GM08714 (cell line): ENCODE measurements at regions not wholly inside any gene's neighbourhood (a gene's known extent, or its start where the extent isn't known, plus 50 kb on each side); places are given as distances from the start of the nearest gene placed in this dataset.
"Not testable (repeated sequence)": the region's sequence is repeated elsewhere in the genome, so short reads cannot be mapped to it uniquely, and the experiment has no call there.

Source experiments
- H3K4me3 ChIP-seq: fragments of 200-500 bp; sonication (Bioruptor generic); 2 replicates; pipeline ENCODE4 v1.5.1; 2014; ENCODE audit warnings: mild to moderate bottlenecking, low read length, inconsistent platforms
- ZNF274 ChIP-seq: IDR thresholded peaks from 2 replicates; pipeline ENCODE4 v1.6.1; 2012; ENCODE audit warnings: mild to moderate bottlenecking, low read depth, low read length

- TF ChIP-seq ZNF274: no peak
- H3K4me3 ChIP-seq: no peak overlapping the region
Measured at GRCh38 chr5:126015235-126016181, 407.7 kb upstream of the GRAMD2B start.

GRCh38 chr5:126016256-126016655 is 407.0 kb upstream of the GRAMD2B start:
- no peak for TF ChIP-seq ZNF274
- no peak overlapping the region for H3K4me3 ChIP-seq

DNA sequence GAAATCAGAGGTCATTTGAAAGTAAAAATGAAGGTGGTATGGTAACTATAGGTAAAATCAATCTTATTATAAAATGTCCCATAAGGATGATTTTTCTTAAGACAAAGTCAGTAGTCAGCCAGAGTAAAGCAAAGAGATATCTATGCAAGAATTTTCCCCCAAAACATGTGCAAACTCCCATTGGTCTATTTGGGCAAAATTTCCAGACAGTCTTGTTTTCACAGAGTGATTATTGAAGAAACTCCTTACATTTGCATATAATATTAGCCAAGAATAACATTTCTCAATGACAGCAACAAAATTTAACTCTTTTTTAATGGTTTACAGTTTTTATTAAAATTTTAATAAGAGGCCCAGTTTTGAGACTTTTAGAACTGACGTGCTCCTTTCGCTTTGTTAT is 406.1 kb upstream of the GRAMD2B start:
- H3K4me3 ChIP-seq: no peak overlapping the region
- no peak for TF ChIP-seq ZNF274

DNA sequence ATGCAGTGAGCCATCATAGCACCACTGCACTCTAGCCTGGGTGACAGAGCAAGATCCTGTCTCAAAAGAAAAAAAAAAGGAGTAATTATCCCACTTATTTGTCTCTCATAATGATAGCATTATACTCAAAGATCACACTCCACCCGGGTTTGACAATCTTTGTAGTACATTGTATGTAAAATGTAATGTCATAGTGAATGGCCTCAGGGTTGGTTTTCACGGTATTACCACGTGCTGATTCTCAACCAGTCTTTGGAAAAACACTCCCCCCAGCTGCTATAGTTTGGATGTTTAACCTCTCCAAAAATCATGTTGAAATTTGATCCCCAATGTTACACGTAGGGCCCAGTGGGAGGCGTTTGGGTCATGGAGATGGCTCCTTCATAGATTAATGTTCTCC is 402.4 kb upstream of the GRAMD2B start:
- no peak for TF ChIP-seq ZNF274
- H3K4me3 ChIP-seq: no peak overlapping the region

DNA sequence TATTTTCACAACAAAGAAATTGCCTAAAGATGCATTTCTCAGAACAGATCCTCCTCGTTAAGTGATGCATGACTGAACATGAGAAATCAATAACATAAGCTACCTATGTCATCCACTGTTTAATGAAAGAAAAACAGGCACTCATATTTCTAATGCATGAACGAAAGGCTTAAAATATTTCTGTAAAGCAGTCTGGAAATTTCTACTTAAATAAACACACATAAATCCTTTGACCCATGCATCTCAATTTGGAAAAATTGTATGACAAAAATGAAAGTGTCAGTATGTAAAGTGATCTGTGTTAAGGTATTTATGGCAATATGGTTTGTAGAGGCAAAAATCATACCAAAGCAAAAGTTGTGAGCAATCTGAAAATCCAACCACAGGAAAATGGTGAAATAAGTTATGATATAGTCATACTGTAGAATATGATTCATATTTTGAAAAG is 399.2 kb upstream of the GRAMD2B start:
- no peak for TF ChIP-seq ZNF274
- no peak overlapping the region for H3K4me3 ChIP-seq

GRCh38 chr5:126027149-126027548 is 396.1 kb upstream of the GRAMD2B start:
- no peak for TF ChIP-seq ZNF274
- no peak overlapping the region for H3K4me3 ChIP-seq

DNA sequence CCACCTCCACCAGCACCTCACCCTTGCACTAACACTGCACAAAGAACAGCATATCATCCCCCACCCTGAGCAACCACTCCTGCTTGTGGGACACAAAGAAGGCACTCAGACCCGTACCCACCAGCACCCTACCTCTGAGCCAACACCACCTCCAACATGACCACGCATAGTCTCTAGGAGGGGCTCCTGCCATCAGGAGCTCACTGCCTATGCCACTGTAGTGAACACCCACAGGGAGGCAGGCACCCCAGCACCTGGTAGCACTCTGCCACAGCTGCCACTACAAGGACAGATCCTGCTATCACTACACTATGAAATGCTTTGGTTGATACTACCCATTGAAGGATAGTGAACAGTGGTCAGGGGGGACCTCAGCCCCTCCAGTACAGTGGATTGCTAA is 395.6 kb upstream of the GRAMD2B start:
- TF ChIP-seq ZNF274: no peak
- H3K4me3 ChIP-seq: no peak overlapping the region

- no peak for TF ChIP-seq ZNF274
- no peak overlapping the region for H3K4me3 ChIP-seq
Measured at GRCh38 chr5:126028336-126028735, 394.9 kb upstream of the GRAMD2B start.

- H3K4me3 ChIP-seq: not testable (repeated sequence)
Measured at GRCh38 chr5:126029282-126029681, 393.9 kb upstream of the GRAMD2B start.

DNA sequence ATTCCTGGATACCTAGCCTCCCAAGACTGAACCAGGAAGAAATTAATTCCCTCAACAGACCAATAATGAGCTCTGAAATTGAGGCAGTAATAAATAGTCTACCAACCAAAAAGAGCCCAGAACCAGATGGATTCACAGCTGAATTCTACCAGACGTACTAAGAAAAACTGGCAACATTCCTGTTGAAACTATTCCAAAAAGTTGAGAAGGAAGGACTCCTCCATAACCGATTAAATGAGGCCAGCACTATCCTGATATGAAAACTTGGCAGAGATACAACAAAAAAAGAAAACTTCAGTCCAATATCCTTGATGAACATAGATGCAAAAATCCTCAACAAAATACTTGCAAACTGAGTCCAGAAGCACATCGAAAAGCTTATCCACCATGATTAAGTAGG is 392.5 kb upstream of the GRAMD2B start:
- TF ChIP-seq ZNF274: no peak
- H3K4me3 ChIP-seq: no peak overlapping the region

GRCh38 chr5:126031989-126032716 is 391.1 kb upstream of the GRAMD2B start:
- TF ChIP-seq ZNF274: no peak
- no peak overlapping the region for H3K4me3 ChIP-seq

GRCh38 chr5:126043688-126044087 is 379.5 kb upstream of the GRAMD2B start:
- no peak for TF ChIP-seq ZNF274
- no peak overlapping the region for H3K4me3 ChIP-seq

DNA sequence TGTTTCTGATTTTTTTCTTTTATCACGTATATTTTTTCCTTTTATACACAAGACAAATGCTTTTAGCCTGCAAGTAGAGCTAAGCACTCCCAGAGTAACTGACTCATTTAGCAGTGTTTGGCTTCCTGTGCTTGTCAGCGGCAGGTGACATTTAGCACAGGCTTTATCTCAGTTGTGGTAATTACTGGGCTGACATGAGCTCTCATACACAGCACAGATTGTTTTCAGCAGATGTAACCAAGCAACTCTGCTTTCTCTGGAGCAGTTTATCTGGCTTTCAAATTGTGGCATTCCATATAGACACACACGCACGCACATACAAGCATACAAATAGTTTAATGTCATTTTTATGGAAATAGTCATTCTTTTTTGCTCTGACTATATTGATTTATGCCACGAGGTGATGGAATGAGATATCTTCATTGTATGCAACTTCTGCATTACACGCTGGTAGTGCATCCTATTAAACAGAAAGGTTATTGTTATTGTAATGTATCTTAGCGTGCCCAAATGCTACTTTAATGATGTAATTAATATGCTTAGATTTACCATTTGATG is 379.0 kb upstream of the GRAMD2B start:
- H3K4me3 ChIP-seq: no peak overlapping the region
- no peak for TF ChIP-seq ZNF274

- no peak for TF ChIP-seq ZNF274
Measured at GRCh38 chr5:126044931-126045565, 378.2 kb upstream of the GRAMD2B start.

More at GRCh38 chr5:126044931-126045565, 378.2 kb upstream of the GRAMD2B start:
- H3K4me3 ChIP-seq: no peak overlapping the region
